Prostate gland (tissue), 2 donors: ENCODE measurements at regions not wholly inside any gene's neighbourhood (a gene's known extent, or its start where the extent isn't known, plus 50 kb on each side); places are given as distances from the start of the nearest gene placed in this dataset.

Experiments used
- CTCF ChIP-seq, 4 experiments: fragments of 200-600 bp in 2 of 4; fragments of 450-650 bp in 2 of 4; sonication (generic) in 2 of 4; IDR thresholded peaks; 1 replicate in 3 of 4; 2 replicates in 1 of 4; pipeline ENCODE4 v1.5.1; 2016 to 2019; ENCODE audit warnings: antibody characterized with exemption in 4 of 4, mild to moderate bottlenecking in 2 of 4, moderate library complexity in 2 of 4
- POLR2A ChIP-seq: fragments of 450-650 bp; IDR thresholded peaks from one replicate; pipeline ENCODE4 v1.6.1; 2016; ENCODE audit warnings: antibody characterized with exemption, mild to moderate bottlenecking

DNA sequence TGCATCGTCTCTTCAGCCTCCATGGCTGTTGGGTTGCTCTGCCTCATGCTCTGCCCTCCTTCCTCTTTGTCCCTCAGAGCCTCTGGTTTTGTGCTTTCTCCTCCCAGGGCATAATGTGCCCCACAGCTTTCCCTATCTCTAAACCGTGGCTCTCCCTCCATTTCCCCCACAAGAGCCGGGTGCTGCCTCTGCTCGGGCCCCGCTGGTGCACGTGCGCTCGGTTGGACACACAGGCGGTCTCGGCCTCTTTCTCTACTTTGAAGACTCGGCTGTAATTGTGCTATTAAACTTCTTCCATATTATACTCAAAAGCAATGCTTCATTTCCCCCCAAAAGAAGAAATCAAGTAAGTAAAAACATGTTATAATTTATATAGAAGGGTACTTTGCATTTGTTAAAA is 109.7 kb upstream of the KLF14 start:
- no peak for TF ChIP-seq CTCF (IDR thresholded peaks at IDR 0.05)
- TF ChIP-seq POLR2A = no peak
